ENCODE measurements at regions not wholly inside any gene's neighbourhood (a gene's known extent, or its start where the extent isn't known, plus 50 kb on each side); places are given as distances from the start of the nearest gene placed in this dataset.
"Not testable (repeated sequence)": the region's sequence is repeated elsewhere in the genome, so short reads cannot be mapped to it uniquely, and the experiment has no call there.

DNA sequence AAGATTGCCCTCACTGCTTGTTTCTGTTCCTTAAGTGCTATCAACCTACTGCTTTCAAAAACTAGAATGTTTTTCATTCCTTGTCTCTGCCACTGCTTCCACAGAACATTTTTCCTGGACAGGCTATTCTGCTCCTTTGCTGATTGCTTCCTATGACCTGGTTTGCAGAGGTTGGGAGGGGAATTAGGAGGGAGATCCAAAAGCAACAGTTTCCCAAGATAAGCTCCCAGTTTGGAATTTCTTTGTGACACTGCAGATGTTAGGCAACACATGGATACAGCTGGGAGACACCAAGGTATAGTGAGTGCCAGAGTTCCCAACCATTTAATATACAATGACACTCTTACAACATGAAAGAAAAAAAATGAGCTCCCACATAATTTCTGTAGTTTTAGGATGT, 1036.5 kb downstream of the ROBO2 start:
- no peak for DNase-seq (ENCODE audit: low spot score)
- no peaks in the 10 kb centered on the region for H3K36me3 Mint-ChIP-seq (ENCODE audit: low read depth)
- H3K4me1 Mint-ChIP-seq (ENCODE audit: low read depth) = no peaks in the 10 kb centered on the region
- no peak overlapping the region for H3K27ac Mint-ChIP-seq
- H3K9me3 Mint-ChIP-seq = peaks cover 35% of the 10 kb centered on the region
- H3K27me3 Mint-ChIP-seq (ENCODE audit: low read depth) = no peaks in the 10 kb centered on the region
- intact Hi-C loops (cut with micrococcal nuclease) = no loop called here
- no peak overlapping the region for H3K4me3 Mint-ChIP-seq (ENCODE audit: low read depth)

DNA sequence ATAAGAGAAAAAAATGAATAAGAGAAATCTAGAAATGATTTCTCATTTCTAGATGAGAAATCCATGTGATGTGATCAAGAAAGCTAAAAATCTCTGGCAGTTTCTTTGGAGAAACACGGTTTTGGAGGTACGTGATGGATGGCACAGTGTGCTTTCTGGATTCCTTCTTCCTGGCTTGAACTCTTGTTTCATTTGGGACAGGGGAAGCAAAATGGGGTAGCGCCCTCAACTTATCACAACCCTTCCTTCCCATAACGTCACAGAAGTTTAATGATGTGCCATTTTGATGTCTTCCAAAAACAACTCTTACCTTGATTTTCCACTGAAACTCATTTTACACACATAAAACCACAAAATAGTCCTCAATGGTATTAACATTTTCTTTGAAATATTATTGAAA, 1037.3 kb downstream of the ROBO2 start:
- no peaks in the 10 kb centered on the region for H3K27me3 Mint-ChIP-seq (ENCODE audit: low read depth)
- intact Hi-C loops (cut with micrococcal nuclease) = no loop called here
- H3K36me3 Mint-ChIP-seq (ENCODE audit: low read depth) = no peaks in the 10 kb centered on the region
- peaks cover 35% of the 10 kb centered on the region for H3K9me3 Mint-ChIP-seq
- no peaks in the 10 kb centered on the region for H3K4me1 Mint-ChIP-seq (ENCODE audit: low read depth)
- no peak for DNase-seq (ENCODE audit: low spot score)
- no peak overlapping the region for H3K4me3 Mint-ChIP-seq (ENCODE audit: low read depth)
- no peak overlapping the region for H3K27ac Mint-ChIP-seq

GRCh38 chr3:78077842-78078241, 1037.9 kb downstream of the ROBO2 start:
- intact Hi-C loops (cut with micrococcal nuclease) = no loop called here
- Mint-ChIP-seq H3K27me3 (ENCODE audit: low read depth) (no peaks in the 10 kb centered on the region), H3K9me3 (peaks cover 40% of the 10 kb centered on the region), H3K36me3 (ENCODE audit: low read depth) (no peaks in the 10 kb centered on the region), H3K4me3 (ENCODE audit: low read depth) (no peak overlapping the region), H3K4me1 (ENCODE audit: low read depth) (no peaks in the 10 kb centered on the region), H3K27ac (no peak overlapping the region)
- no peak for DNase-seq (ENCODE audit: low spot score)

DNA sequence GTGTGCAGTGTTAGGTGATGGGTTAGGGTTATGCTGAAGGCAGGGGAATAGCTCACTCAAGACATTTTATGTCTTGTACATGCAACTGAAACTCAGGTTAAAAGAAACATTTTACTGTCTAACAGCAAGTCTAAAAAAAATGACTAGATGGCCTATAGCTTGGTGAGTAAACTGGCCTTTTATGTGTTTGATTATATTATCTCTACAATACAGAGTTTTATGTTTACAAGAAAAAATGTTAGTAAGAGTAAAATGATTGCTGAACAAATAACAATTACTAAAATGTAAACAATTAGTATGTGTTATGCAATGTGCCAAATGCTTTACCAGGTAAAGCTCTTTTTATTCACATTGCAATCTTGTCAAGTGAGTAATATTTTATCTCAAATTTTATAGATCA, 1039.6 kb downstream of the ROBO2 start:
- H3K9me3 Mint-ChIP-seq = peaks cover 37% of the 10 kb centered on the region
- DNase-seq (ENCODE audit: low spot score) = no peak
- no peaks in the 10 kb centered on the region for H3K27me3 Mint-ChIP-seq (ENCODE audit: low read depth)
- H3K27ac Mint-ChIP-seq = no peak overlapping the region
- H3K4me1 Mint-ChIP-seq (ENCODE audit: low read depth) = no peaks in the 10 kb centered on the region
- H3K36me3 Mint-ChIP-seq (ENCODE audit: low read depth) = no peaks in the 10 kb centered on the region
- H3K4me3 Mint-ChIP-seq (ENCODE audit: low read depth) = no peak overlapping the region
- intact Hi-C loops (cut with micrococcal nuclease) = no loop called here

GRCh38 chr3:78086150-78086549, 1046.3 kb downstream of the ROBO2 start:
- intact Hi-C loops (cut with micrococcal nuclease) = no loop called here
- no peaks in the 10 kb centered on the region for H3K27me3 Mint-ChIP-seq (ENCODE audit: low read depth)
- H3K4me1 Mint-ChIP-seq (ENCODE audit: low read depth) = no peaks in the 10 kb centered on the region
- H3K9me3 Mint-ChIP-seq = peaks cover 17% of the 10 kb centered on the region
- no peak overlapping the region for H3K27ac Mint-ChIP-seq
- no peak overlapping the region for H3K4me3 Mint-ChIP-seq (ENCODE audit: low read depth)
- no peak for DNase-seq (ENCODE audit: low spot score)
- H3K36me3 Mint-ChIP-seq (ENCODE audit: low read depth) = no peaks in the 10 kb centered on the region

DNA sequence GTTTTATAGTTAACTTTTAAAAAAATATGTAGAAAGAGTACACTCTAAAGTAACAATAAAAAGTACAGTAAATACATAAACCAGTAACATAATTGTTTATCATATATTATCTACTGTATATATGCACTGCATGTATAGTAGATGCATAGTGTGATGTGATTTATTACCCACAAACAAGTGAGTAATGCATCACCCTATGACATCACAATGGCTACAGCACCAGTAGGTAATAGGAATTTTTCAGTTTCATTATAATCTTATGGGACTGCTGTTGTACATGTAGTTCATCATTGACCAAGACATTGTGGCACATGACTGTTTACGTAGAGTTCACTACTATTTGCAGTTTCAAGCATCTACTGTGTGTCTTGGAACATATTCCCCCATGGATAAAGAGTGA, 1047.2 kb downstream of the ROBO2 start:
- Mint-ChIP-seq H3K27ac (no peak overlapping the region), H3K27me3 (ENCODE audit: low read depth) (no peaks in the 10 kb centered on the region), H3K4me3 (ENCODE audit: low read depth) (no peak overlapping the region), H3K9me3 (peaks cover 21% of the 10 kb centered on the region), H3K4me1 (ENCODE audit: low read depth) (no peaks in the 10 kb centered on the region), H3K36me3 (ENCODE audit: low read depth) (no peaks in the 10 kb centered on the region)
- intact Hi-C loops (cut with micrococcal nuclease) = no loop called here
- DNase-seq (ENCODE audit: low spot score) = no peak

GRCh38 chr3:78088006-78088405, 1048.1 kb downstream of the ROBO2 start:
- Mint-ChIP-seq H3K9me3 (peaks cover 21% of the 10 kb centered on the region), H3K36me3 (ENCODE audit: low read depth) (no peaks in the 10 kb centered on the region), H3K27me3 (ENCODE audit: low read depth) (no peaks in the 10 kb centered on the region), H3K4me3 (ENCODE audit: low read depth) (no peak overlapping the region), H3K27ac (no peak overlapping the region), H3K4me1 (ENCODE audit: low read depth) (no peaks in the 10 kb centered on the region)
- intact Hi-C loops (cut with micrococcal nuclease) = no loop called here
- DNase-seq (ENCODE audit: low spot score) = no peak

GRCh38 chr3:78090382-78090781, 1050.5 kb downstream of the ROBO2 start:
- Mint-ChIP-seq H3K4me1 (ENCODE audit: low read depth) (no peaks in the 10 kb centered on the region), H3K36me3 (ENCODE audit: low read depth) (no peaks in the 10 kb centered on the region), H3K27me3 (ENCODE audit: low read depth) (no peaks in the 10 kb centered on the region), H3K27ac (no peak overlapping the region), H3K9me3 (peaks cover 29% of the 10 kb centered on the region), H3K4me3 (ENCODE audit: low read depth) (no peak overlapping the region)
- no peak for DNase-seq (ENCODE audit: low spot score)
- intact Hi-C loops (cut with micrococcal nuclease) = no loop called here

DNA sequence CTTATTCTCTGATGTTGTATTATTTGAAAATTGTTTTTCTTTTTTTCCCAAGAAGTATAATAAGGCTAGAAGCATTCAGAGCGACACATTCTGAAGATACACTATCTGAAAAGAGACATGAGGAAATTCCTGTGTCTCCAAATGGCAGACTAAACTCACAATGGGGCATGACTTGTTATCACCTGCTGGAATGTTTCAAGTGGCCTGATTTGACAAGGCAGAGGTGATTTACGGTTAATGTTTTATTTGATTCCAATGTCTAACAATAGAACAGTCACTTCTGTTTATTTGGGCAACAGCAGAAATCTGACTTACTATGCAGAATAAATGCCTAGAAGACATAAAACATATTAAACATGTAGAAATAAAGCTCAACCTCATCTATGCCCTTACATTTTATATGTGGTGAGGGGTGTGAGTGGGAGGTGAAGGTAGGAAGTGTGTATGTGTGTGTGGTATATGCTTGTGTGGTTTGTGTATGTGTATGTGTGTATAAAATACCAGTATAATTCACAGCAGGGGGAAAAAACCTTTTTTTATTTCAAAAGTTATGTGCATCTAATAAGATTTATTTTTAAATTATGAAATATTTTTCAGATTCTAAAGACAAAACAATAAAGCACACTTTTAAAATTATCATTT, 1051.7 kb downstream of the ROBO2 start:
- no peak for DNase-seq (ENCODE audit: low spot score)
- Mint-ChIP-seq H3K4me1 (ENCODE audit: low read depth) (no peaks in the 10 kb centered on the region), H3K36me3 (ENCODE audit: low read depth) (no peaks in the 10 kb centered on the region), H3K27ac (no peak overlapping the region), H3K27me3 (ENCODE audit: low read depth) (no peaks in the 10 kb centered on the region), H3K9me3 (peaks cover 34% of the 10 kb centered on the region), H3K4me3 (ENCODE audit: low read depth) (no peak overlapping the region)
- intact Hi-C loops (cut with micrococcal nuclease) = no loop called here

DNA sequence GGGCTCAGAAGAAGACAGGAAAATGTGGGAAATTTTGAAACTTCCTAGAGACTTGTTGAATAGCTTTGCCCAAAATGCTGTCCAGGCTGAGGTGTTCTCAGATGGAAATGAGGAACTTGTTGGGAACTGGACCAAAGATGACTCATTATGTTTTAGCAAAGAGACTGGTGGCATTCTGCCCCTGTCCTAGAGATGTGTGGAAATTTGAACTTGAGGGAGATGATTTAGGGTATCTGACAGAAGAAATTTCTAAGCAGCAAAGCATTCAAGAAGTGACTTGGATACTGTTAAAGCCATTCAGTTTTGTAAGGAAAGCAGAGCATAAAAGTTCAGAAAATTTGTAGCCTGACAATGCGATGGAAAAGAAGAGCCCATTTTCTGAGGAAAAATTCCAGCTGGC, 1052.7 kb downstream of the ROBO2 start:
- H3K4me1 Mint-ChIP-seq (ENCODE audit: low read depth); DNase-seq (ENCODE audit: low spot score); intact Hi-C loops (cut with micrococcal nuclease); H3K4me3 Mint-ChIP-seq (ENCODE audit: low read depth); H3K27me3 Mint-ChIP-seq (ENCODE audit: low read depth); H3K27ac Mint-ChIP-seq; H3K36me3 Mint-ChIP-seq (ENCODE audit: low read depth): not testable (repeated sequence)
- peaks cover 36% of the 10 kb centered on the region for H3K9me3 Mint-ChIP-seq

DNA sequence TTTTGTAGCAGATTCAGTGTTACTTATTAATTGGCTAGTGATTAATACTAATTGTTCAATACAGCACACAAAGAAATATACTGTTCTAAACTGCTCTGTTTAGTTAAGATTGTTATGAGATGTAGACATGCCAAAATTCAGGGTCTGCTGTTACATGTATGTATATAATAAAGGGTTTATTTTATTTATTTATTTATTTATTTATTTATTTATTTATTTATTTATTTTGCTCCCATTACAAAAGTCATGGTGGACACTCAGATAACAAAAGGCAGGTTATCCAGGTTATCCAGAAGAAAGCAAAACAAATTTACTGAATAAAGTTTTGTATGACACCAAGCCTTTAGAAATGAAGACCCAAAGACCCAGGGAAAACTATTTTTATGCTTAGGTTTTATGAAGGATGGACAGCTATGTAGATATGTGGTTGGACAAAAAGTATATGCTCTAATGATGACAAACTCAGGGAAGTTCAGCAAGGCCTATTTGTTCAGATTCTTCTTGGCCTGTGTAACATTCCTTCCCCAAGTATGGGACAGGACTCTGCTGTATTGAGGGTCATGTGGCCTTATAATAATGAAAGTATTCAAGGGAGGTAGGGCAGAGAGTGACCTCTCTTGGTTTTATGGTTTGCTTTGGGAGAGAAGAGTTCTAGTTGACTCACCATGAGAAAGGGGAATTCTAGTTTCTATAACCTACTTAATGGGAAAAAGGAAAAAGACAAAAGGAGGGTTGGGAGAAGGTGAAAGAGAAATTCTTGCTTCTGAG, 1056.8 kb downstream of the ROBO2 start:
- no peak for DNase-seq (ENCODE audit: low spot score)
- Mint-ChIP-seq H3K4me1 (ENCODE audit: low read depth) (no peaks in the 10 kb centered on the region), H3K27me3 (ENCODE audit: low read depth) (no peaks in the 10 kb centered on the region), H3K36me3 (ENCODE audit: low read depth) (no peaks in the 10 kb centered on the region), H3K27ac (no peak overlapping the region), H3K9me3 (peaks cover 42% of the 10 kb centered on the region), H3K4me3 (ENCODE audit: low read depth) (no peak overlapping the region)
- intact Hi-C loops (cut with micrococcal nuclease) = no loop called here

- H3K27ac Mint-ChIP-seq = no peak overlapping the region
- H3K36me3 Mint-ChIP-seq (ENCODE audit: low read depth) = no peaks in the 10 kb centered on the region
- peaks cover 33% of the 10 kb centered on the region for H3K9me3 Mint-ChIP-seq
- no peak overlapping the region for H3K4me3 Mint-ChIP-seq (ENCODE audit: low read depth)
- intact Hi-C loops (cut with micrococcal nuclease) = no loop called here
- H3K27me3 Mint-ChIP-seq (ENCODE audit: low read depth) = no peaks in the 10 kb centered on the region
- no peak for DNase-seq (ENCODE audit: low spot score)
- H3K4me1 Mint-ChIP-seq (ENCODE audit: low read depth) = no peaks in the 10 kb centered on the region
These were observed 1058.5 kb downstream of the ROBO2 start for GRCh38 chr3:78098367-78098766.

DNA sequence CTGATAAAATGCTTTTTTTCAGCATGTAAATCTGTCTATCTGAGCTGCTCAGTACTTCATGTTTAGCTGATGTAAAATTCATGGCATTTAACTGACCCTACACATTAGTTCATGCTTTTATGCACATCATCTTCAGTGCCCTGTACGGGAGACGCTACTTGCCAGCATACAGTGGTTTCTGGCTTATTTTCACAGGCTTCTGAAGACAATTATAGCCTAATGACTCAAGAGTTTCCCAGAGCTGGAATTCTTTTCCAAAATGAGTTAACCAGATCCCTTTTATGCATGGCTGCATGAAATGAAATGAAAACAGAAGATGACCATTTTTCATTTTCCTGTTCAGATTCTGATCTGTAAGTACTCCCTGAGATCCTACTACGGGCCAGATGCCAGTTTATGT, 1061.5 kb downstream of the ROBO2 start:
- intact Hi-C loops (cut with micrococcal nuclease) = no loop called here
- H3K27me3 Mint-ChIP-seq (ENCODE audit: low read depth) = no peaks in the 10 kb centered on the region
- H3K36me3 Mint-ChIP-seq (ENCODE audit: low read depth) = no peaks in the 10 kb centered on the region

More for the DNA sequence above, 1061.5 kb downstream of the ROBO2 start:
- Mint-ChIP-seq H3K27ac (no peak overlapping the region), H3K4me1 (ENCODE audit: low read depth) (no peaks in the 10 kb centered on the region), H3K4me3 (ENCODE audit: low read depth) (no peak overlapping the region), H3K9me3 (peaks cover 20% of the 10 kb centered on the region)
- no peak for DNase-seq (ENCODE audit: low spot score)
